Common myeloid progenitor, CD34-positive (primary cell): ENCODE measurements at regions not wholly inside any gene's neighbourhood (a gene's known extent, or its start where the extent isn't known, plus 50 kb on each side); places are given as distances from the start of the nearest gene placed in this dataset.

Source experiments
- CTCF ChIA-PET: fragments of 350-600 bp; sonication (Branson Sonifier 250); formaldehyde crosslinking; loops from one replicate; lab custom pipeline; 2021; ENCODE audit warnings: antibody characterized with exemption; lab: Charles Lee
- POLR2A ChIA-PET: fragments of 350-600 bp; sonication (Branson Sonifier 250); formaldehyde crosslinking; loops from one replicate; lab custom pipeline; 2021; ENCODE audit warnings: antibody characterized with exemption; lab: Charles Lee
- DNase-seq, 3 donors: peaks; one replicate each; pipeline versions ENCODE4 v3.0.0 to v3.0.0-alpha.2; 2013
- H3K27ac ChIP-seq, 2 experiments: 1 replicate in 1 of 2; 2 replicates in 1 of 2; pipeline ENCODE4 v1.7.0; 2013; ENCODE audit warnings: inconsistent platforms in 2 of 2, low read length in 2 of 2, mild to moderate bottlenecking in 2 of 2, low read depth in 1 of 2, moderate library complexity in 1 of 2; ENCODE audit not compliant: severe bottlenecking in 2 of 2, insufficient read depth in 1 of 2, poor library complexity in 1 of 2
- H3K27me3 ChIP-seq, 5 experiments: replicated peaks in 2 of 5; 1 replicate in 3 of 5; 2 replicates in 2 of 5; pipeline versions ENCODE4 v1.6.1 to v1.7.0; 2013; ENCODE audit warnings: low read length in 4 of 5, mild to moderate bottlenecking in 2 of 5, moderate library complexity in 2 of 5, inconsistent platforms in 1 of 5; ENCODE audit not compliant: insufficient read depth in 5 of 5, control insufficient read depth in 4 of 5
- H3K36me3 ChIP-seq, 4 experiments: 1 replicate in 2 of 4; 2 replicates in 2 of 4; pipeline versions ENCODE4 v1.6.1 to v1.7.0; 2013; ENCODE audit warnings: low read length in 3 of 4, control low read depth in 1 of 4, mild to moderate bottlenecking in 1 of 4; ENCODE audit not compliant: control insufficient read depth in 4 of 4, insufficient read depth in 4 of 4
- H3K4me1 ChIP-seq, 4 experiments: 1 replicate in 3 of 4; 2 replicates in 1 of 4; pipeline versions ENCODE4 v1.6.1 to v1.7.1; 2013; ENCODE audit warnings: low read length in 3 of 4, mild to moderate bottlenecking in 3 of 4, control low read depth in 1 of 4, inconsistent platforms in 1 of 4, moderate library complexity in 1 of 4; ENCODE audit not compliant: control insufficient read depth in 4 of 4, insufficient read depth in 4 of 4; ENCODE audit errors: control extremely low read depth in 1 of 4
- H3K4me3 ChIP-seq, 7 experiments: 1 replicate in 4 of 7; 2 replicates in 3 of 7; pipeline versions ENCODE4 v1.5.1 to v1.7.0; 2013; ENCODE audit warnings: mild to moderate bottlenecking in 7 of 7, low read length in 6 of 7, moderate library complexity in 6 of 7, inconsistent platforms in 2 of 7, low read depth in 2 of 7, control low read depth in 1 of 7; ENCODE audit not compliant: insufficient read depth in 4 of 7, control insufficient read depth in 1 of 7; ENCODE audit errors: extremely low read depth in 1 of 7
- H3K9me3 ChIP-seq, 5 experiments: 1 replicate in 4 of 5; 2 replicates in 1 of 5; pipeline versions ENCODE4 v1.6.1 to v1.7.1; 2013; ENCODE audit warnings: low read length in 4 of 5, mild to moderate bottlenecking in 2 of 5, inconsistent platforms in 1 of 5, low read depth in 1 of 5, moderate library complexity in 1 of 5; ENCODE audit not compliant: control insufficient read depth in 4 of 5, insufficient read depth in 2 of 5; ENCODE audit errors: control extremely low read depth in 1 of 5
- WGBS: methylation state at CpG from one replicate; pipeline ENCODE4 v1.1.5; 2013; ENCODE audit not compliant: insufficient coverage; 5-methylcytosine and 5-hydroxymethylcytosine counted together

DNA sequence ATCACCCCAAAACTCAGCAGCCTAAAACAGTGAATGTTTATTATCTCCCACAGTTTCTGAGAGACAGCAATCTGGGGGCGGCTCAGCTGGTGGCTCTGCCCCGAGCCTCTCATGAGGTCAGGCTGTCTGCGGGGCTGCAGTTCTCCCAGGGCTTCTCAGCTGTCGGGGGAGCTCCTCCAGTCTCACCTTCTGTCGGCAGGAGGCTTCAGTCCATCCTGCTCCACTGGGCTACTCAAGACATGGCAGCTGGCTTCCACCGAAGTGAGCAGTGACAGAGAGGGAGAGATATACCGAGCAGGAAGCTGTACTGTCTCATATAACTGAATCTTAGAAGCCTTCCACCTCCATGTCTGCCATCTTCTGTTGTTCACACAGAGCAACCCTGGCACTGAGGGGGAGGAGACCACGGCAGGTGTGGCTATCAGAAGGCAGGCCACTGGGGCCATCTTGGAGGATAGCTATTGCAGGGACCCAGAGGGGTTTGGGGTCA, 72.8 kb upstream of the ITGA11 start:
- no peaks in the 10 kb centered on the region for H3K36me3 ChIP-seq
- WGBS = 66% methylated on average over 6 of the region's 8 CpGs
- peaks cover 0 to 12% (median 5%) of the 10 kb centered on the region in 4 experiments for H3K4me1 ChIP-seq
- no peak for DNase-seq
- H3K27ac ChIP-seq = no peak overlapping the region
- no peaks in the 10 kb centered on the region for H3K9me3 ChIP-seq
- CTCF ChIA-PET = interaction anchor here (0.7 to 1.2 kb wide), 3 partner anchors 16 to 63 kb away, joined by 3 to 4 read pairs (median 3); no protein-coding TSS in a partner anchor
- H3K27me3 ChIP-seq = peaks cover 0 to 2% (median 0%) of the 10 kb centered on the region in 5 experiments
- POLR2A ChIA-PET = no interaction called here
- peak overlapping the region in 2 of 7 experiments; percentile 10 to 19 for H3K4me3 ChIP-seq

DNA sequence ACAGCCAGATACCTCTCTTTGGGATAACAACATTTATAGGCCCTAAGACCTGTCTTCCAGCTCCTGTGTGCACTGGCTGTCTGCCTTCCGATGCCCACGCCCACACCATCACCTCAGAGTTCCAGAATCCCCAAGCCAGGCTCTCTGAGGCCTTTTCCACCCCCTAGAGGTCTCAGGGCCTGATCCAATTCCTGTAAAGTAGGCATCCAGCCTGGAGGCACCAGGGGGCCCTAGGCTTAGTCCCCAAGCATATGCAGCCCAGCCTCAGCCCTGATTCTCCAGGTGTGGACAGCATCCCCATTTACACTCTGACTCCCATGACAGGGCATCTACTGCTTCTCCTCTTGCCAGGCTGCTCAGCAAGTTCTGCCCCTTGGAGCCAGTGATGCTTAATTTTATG, 72.7 kb upstream of the CORO2B start:
- no peak for DNase-seq
- CTCF ChIA-PET = interaction anchor here (1.3 kb wide), 1 partner anchor 21 kb away, joined by 3 read pairs; no protein-coding TSS in a partner anchor

GRCh38 chr15:68507447-68507846, 71.3 kb upstream of the CORO2B start:
- no peaks in the 10 kb centered on the region for H3K27me3 ChIP-seq
- CTCF ChIA-PET = no interaction called here
- WGBS = no CpG with 5 or more reads among the region's 2 CpGs
- H3K4me1 ChIP-seq = peaks cover 0 to 12% (median 5%) of the 10 kb centered on the region in 4 experiments
- H3K9me3 ChIP-seq = no peaks in the 10 kb centered on the region
- no peaks in the 10 kb centered on the region for H3K36me3 ChIP-seq
- no peak for DNase-seq
- H3K4me3 ChIP-seq = no peak overlapping the region
- POLR2A ChIA-PET = no interaction called here
- H3K27ac ChIP-seq = no peak overlapping the region

More for the DNA sequence above, 72.7 kb upstream of the CORO2B start:
- 100% methylated on average over 2 of the region's 2 CpGs for WGBS
- Histone ChIP-seq H3K36me3 (no peaks in the 10 kb centered on the region), H3K9me3 (no peaks in the 10 kb centered on the region), H3K4me3 (no peak overlapping the region), H3K4me1 (peaks cover 0 to 12% (median 5%) of the 10 kb centered on the region in 4 experiments), H3K27ac (no peak overlapping the region), H3K27me3 (no peaks in the 10 kb centered on the region)
- POLR2A ChIA-PET = no interaction called here

DNA sequence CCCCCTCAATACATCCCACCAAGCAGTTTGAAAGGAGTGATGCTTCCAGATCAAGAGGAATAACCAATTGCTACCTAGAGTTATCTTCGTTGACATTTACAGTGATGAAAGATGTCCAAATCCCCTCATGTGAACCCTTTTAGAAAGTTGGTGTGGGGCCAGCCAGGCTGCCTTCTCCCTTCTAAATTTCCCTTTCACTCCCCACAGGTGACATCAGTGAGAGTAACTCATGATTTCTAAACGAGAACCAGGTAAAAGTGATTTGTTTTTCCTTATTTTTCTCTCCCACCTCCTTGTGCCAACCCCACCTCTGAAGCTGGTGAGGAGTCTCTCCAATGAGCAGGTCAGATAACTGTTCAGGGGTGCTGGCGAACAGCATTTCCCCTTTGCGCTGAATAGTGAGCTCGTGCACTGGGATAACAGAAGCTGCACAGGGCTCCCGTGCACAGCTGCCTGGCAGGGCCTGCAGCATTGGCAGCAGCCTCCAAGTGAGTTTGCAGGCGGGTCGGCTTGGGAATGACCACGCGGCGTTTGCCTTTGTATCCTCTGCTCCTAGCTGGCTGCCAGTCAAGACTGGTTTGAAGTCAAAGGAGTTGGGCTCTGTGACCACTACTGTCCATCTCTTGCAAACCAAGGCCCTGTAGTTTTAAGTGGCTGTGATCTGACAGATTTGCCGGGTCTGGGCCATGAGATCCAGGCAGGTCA, 70.2 kb upstream of the CORO2B start:
- H3K9me3 ChIP-seq = no peaks in the 10 kb centered on the region
- H3K27me3 ChIP-seq = no peaks in the 10 kb centered on the region
- no peak overlapping the region for H3K4me3 ChIP-seq
- no peaks in the 10 kb centered on the region for H3K36me3 ChIP-seq
- WGBS = 95% methylated on average over 9 of the region's 12 CpGs
- no peak for DNase-seq
- CTCF ChIA-PET = no interaction called here
- POLR2A ChIA-PET = no interaction called here
- H3K4me1 ChIP-seq = peaks cover 0 to 12% (median 5%) of the 10 kb centered on the region in 4 experiments
- no peak overlapping the region for H3K27ac ChIP-seq

DNA sequence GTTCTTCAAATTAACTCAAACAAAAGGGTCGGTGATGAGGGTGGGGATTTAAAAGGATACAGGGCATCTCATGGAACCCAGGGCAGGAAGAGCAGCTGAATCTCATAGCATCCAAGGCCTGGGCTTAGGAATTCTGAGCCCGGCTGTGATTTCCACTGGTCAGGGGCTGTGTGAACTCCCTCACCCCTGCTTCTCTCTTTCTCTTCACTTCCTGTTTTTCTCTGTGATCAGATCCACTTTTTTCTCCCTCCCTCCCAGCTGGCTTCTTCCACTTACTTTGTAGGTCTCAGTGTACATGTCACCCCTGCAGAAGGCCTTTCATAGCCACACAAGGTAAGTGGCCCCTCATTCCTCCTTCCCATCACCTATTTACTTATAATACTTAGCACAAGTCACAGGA, 68.2 kb upstream of the CORO2B start:
- no peaks in the 10 kb centered on the region for H3K4me1 ChIP-seq
- WGBS = 80% methylated on average over 2 of the region's 2 CpGs
- peak in 1 of 3 donors; percentile 32 for DNase-seq
- H3K4me3 ChIP-seq = no peak overlapping the region
- H3K36me3 ChIP-seq = no peaks in the 10 kb centered on the region
- H3K27me3 ChIP-seq = no peaks in the 10 kb centered on the region
- CTCF ChIA-PET = no interaction called here
- H3K27ac ChIP-seq = no peak overlapping the region
- POLR2A ChIA-PET = no interaction called here
- no peaks in the 10 kb centered on the region for H3K9me3 ChIP-seq

DNA sequence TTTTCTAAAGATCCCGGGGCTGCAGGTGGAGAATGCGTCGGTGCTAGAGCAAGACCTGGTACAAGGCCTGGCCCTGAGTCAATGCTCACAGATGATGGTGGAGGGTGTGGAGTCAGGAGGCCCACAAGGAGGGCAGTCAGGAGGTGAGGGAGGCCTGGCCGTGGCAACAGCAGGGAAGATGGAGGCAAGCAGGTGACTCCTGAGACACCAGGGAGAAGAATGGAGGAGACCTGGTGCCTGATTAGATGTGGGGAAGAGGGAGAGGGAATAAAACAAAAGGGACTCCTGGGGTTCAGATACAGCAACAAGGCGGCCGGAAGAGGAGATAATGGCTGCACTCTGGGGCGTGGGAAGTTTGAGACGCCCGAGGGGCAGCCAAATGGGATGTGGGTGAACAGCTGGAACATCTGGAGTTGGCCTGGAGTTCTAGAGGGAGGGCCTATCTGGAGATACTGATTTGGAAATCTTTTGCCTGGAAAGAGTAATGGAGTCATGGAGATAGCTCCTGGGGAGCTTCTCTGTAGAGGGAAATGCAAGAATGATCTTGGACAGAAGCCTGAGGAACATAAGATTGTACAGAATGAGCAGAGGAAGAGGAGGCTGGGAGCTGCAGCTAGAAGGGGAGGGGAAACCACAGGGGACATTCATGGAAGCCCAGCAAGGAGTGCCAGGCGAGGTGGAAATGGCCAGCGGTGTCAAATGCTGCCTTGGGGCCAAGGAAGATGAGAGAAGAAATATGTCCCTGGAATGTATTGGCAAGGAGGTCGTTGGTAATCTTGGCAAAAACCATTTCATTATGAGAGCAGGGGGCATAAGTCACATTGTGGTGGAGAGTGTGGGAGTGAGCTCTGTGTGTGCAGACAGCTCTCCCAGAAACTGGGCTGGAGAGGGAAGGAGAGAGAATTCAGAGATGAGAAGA, 67.5 kb upstream of the CORO2B start:
- CTCF ChIA-PET = no interaction called here
- WGBS = 91% methylated on average over 12 of the region's 12 CpGs
- H3K27ac ChIP-seq = no peak overlapping the region
- peak overlapping the region in 1 of 7 experiments; percentile 21 for H3K4me3 ChIP-seq
- no peaks in the 10 kb centered on the region for H3K27me3 ChIP-seq
- no peak for DNase-seq
- no peaks in the 10 kb centered on the region for H3K9me3 ChIP-seq
- POLR2A ChIA-PET = interaction anchor here (0.6 kb wide), 1 partner anchor 391 kb away, joined by 4 read pairs; no protein-coding TSS in a partner anchor
- no peaks in the 10 kb centered on the region for H3K36me3 ChIP-seq
- no peaks in the 10 kb centered on the region for H3K4me1 ChIP-seq
